Transverse colon (tissue), 3 donors: ENCODE measurements at regions not wholly inside any gene's neighbourhood (a gene's known extent, or its start where the extent isn't known, plus 50 kb on each side); places are given as distances from the start of the nearest gene placed in this dataset.

ENCODE experiments used
- CTCF ChIP-seq, 5 experiments: fragments of 200-600 bp in 3 of 5; fragments of 450-650 bp in 2 of 5; sonication (generic) in 3 of 5; IDR thresholded peaks; 1 replicate in 2 of 5; 2 replicates in 3 of 5; pipeline ENCODE4 v1.5.1; 2016 to 2017; ENCODE audit warnings: antibody characterized with exemption in 5 of 5, inconsistent platforms in 3 of 5, mild to moderate bottlenecking in 2 of 5, moderate library complexity in 1 of 5
- EP300 ChIP-seq: sonication (generic); formaldehyde crosslinking; IDR thresholded peaks from one replicate; pipeline ENCODE4 v1.6.1; 2017; ENCODE audit warnings: antibody characterized with exemption, low read depth

GRCh38 chr4:125705681-125706080, 390.9 kb downstream of the FAT4 start:
- no peak for TF ChIP-seq CTCF (IDR thresholded peaks at IDR 0.05)
- no peak for TF ChIP-seq EP300
